Type B pancreatic cell (in vitro differentiated cells): ENCODE measurements at regions not wholly inside any gene's neighbourhood (a gene's known extent, or its start where the extent isn't known, plus 50 kb on each side); places are given as distances from the start of the nearest gene placed in this dataset.
A peak's percentile ranks its signal among the peaks of the same experiment; 100 is the strongest.
"Not testable (repeated sequence)": the region's sequence is repeated elsewhere in the genome, so short reads cannot be mapped to it uniquely, and the experiment has no call there.

ENCODE experiments used
- DNase-seq: peaks from one replicate; pipeline ENCODE4 v3.0.0; 2021; ENCODE audit warnings: mixed read lengths; ENCODE audit not compliant: unreplicated experiment; ENCODE audit errors: extremely low spot score
- H3K27ac Mint-ChIP-seq: 2 replicates; pipeline ENCODE4 v1.8.0; 2021; ENCODE audit warnings: mild to moderate bottlenecking, mixed read lengths
- H3K27me3 Mint-ChIP-seq: 2 replicates; pipeline ENCODE4 v1.8.0; 2021; ENCODE audit warnings: mixed read lengths
- H3K36me3 Mint-ChIP-seq: 2 replicates; pipeline ENCODE4 v1.8.0; 2021; ENCODE audit warnings: mixed read lengths
- H3K4me1 Mint-ChIP-seq: one replicate; pipeline ENCODE4 v1.8.0; 2021; ENCODE audit warnings: mixed read lengths; ENCODE audit not compliant: unreplicated experiment
- H3K4me3 Mint-ChIP-seq: 2 replicates; pipeline ENCODE4 v1.8.0; 2021; ENCODE audit warnings: mild to moderate bottlenecking, mixed read lengths
- H3K9me3 Mint-ChIP-seq: 2 replicates; pipeline ENCODE4 v1.8.0; 2021; ENCODE audit warnings: mixed read lengths
- CTCF ChIP-seq: fragments of 200-600 bp; sonication (generic); conservative IDR thresholded peaks from 2 replicates; pipeline ENCODE4 v1.5.0; 2021; ENCODE audit warnings: antibody characterized with exemption, mild to moderate bottlenecking

- Mint-ChIP-seq H3K9me3 (no peaks in the 10 kb centered on the region), H3K4me1 (no peaks in the 10 kb centered on the region), H3K27me3 (peaks cover 6% of the 10 kb centered on the region), H3K4me3 (no peak overlapping the region), H3K27ac (no peak overlapping the region), H3K36me3 (no peaks in the 10 kb centered on the region)
- TF ChIP-seq CTCF: no peak
- peak; percentile 51 for DNase-seq
Observed at GRCh38 chr1:29408831-29409605, 172.7 kb downstream of the PTPRU start.

- H3K36me3 Mint-ChIP-seq: no peaks in the 10 kb centered on the region
- no peaks in the 10 kb centered on the region for H3K4me1 Mint-ChIP-seq
- no peak overlapping the region for H3K4me3 Mint-ChIP-seq
- H3K27me3 Mint-ChIP-seq: peaks cover 10% of the 10 kb centered on the region
- DNase-seq: peak; percentile 34
- no peak overlapping the region for H3K27ac Mint-ChIP-seq
- no peak for TF ChIP-seq CTCF
- H3K9me3 Mint-ChIP-seq: no peaks in the 10 kb centered on the region
Observed at GRCh38 chr1:29406814-29407213, 170.5 kb downstream of the PTPRU start.

GRCh38 chr1:29400203-29400602, 163.9 kb downstream of the PTPRU start:
- DNase-seq, H3K4me3 Mint-ChIP-seq, H3K27ac Mint-ChIP-seq, H3K9me3 Mint-ChIP-seq, H3K4me1 Mint-ChIP-seq, H3K36me3 Mint-ChIP-seq, H3K27me3 Mint-ChIP-seq: not testable (repeated sequence)

GRCh38 chr1:29399465-29399864, 163.1 kb downstream of the PTPRU start:
- H3K9me3 Mint-ChIP-seq: no peaks in the 10 kb centered on the region
- H3K27ac Mint-ChIP-seq: no peak overlapping the region
- H3K4me3 Mint-ChIP-seq: no peak overlapping the region
- no peak for TF ChIP-seq CTCF
- no peak for DNase-seq
- H3K36me3 Mint-ChIP-seq: no peaks in the 10 kb centered on the region
- H3K4me1 Mint-ChIP-seq: peaks cover 9% of the 10 kb centered on the region
- peaks cover 5% of the 10 kb centered on the region for H3K27me3 Mint-ChIP-seq

- H3K27me3 Mint-ChIP-seq: peaks cover 5% of the 10 kb centered on the region
- no peak overlapping the region for H3K4me3 Mint-ChIP-seq
- no peak overlapping the region for H3K27ac Mint-ChIP-seq
- no peak for TF ChIP-seq CTCF
- H3K9me3 Mint-ChIP-seq: no peaks in the 10 kb centered on the region
- peak; percentile 8 for DNase-seq
- H3K36me3 Mint-ChIP-seq: no peaks in the 10 kb centered on the region
- H3K4me1 Mint-ChIP-seq: peaks cover 9% of the 10 kb centered on the region
Observed at GRCh38 chr1:29398431-29398830, 162.1 kb downstream of the PTPRU start.

GRCh38 chr1:29397981-29398380, 161.7 kb downstream of the PTPRU start:
- H3K4me3 Mint-ChIP-seq: no peak overlapping the region
- no peak for DNase-seq
- no peak overlapping the region for H3K27ac Mint-ChIP-seq
- H3K9me3 Mint-ChIP-seq: no peaks in the 10 kb centered on the region
- no peak for TF ChIP-seq CTCF
- H3K27me3 Mint-ChIP-seq: peaks cover 8% of the 10 kb centered on the region
- H3K4me1 Mint-ChIP-seq: peaks cover 9% of the 10 kb centered on the region
- no peaks in the 10 kb centered on the region for H3K36me3 Mint-ChIP-seq
